ENCODE measurements at regions not wholly inside any gene's neighbourhood (a gene's known extent, or its start where the extent isn't known, plus 50 kb on each side); places are given as distances from the start of the nearest gene placed in this dataset.

- Histone ChIP-seq H3K27ac (ENCODE audit: low read depth, low read length) (no peak overlapping the region), H3K4me1 (ENCODE audit: control insufficient read depth, insufficient read depth, low read length) (no peaks in the 10 kb centered on the region; the same call in 1 of the 2 replicates), H3K9me3 (ENCODE audit: control insufficient read depth, insufficient read depth, low read length) (no peaks in the 10 kb centered on the region), H3K9ac (ENCODE audit: low read depth, low read length) (no peak overlapping the region), H3K27me3 (ENCODE audit: control insufficient read depth, insufficient read depth, low read length) (no peaks in the 10 kb centered on the region), H3K36me3 (ENCODE audit: control insufficient read depth, insufficient read depth, low read length) (no peaks in the 10 kb centered on the region), H3K4me3 (ENCODE audit: low read depth, low read length) (no peak overlapping the region)
Measured at GRCh38 chr1:87899017-87899416, 570.3 kb downstream of the LMO4 start.

GRCh38 chr1:87899746-87900145 is 571.1 kb downstream of the LMO4 start:
- Histone ChIP-seq H3K36me3 (ENCODE audit: control insufficient read depth, insufficient read depth, low read length) (no peaks in the 10 kb centered on the region), H3K9me3 (ENCODE audit: control insufficient read depth, insufficient read depth, low read length) (no peaks in the 10 kb centered on the region), H3K4me3 (ENCODE audit: low read depth, low read length) (no peak overlapping the region), H3K4me1 (ENCODE audit: control insufficient read depth, insufficient read depth, low read length) (no peaks in the 10 kb centered on the region; the same call in 1 of the 2 replicates), H3K27ac (ENCODE audit: low read depth, low read length) (no peak overlapping the region), H3K27me3 (ENCODE audit: control insufficient read depth, insufficient read depth, low read length) (no peaks in the 10 kb centered on the region), H3K9ac (ENCODE audit: low read depth, low read length) (no peak overlapping the region)

- H3K9me3 ChIP-seq (ENCODE audit: control insufficient read depth, insufficient read depth, low read length), result no peaks in the 10 kb centered on the region
- no peaks in the 10 kb centered on the region for H3K36me3 ChIP-seq (ENCODE audit: control insufficient read depth, insufficient read depth, low read length)
- H3K27me3 ChIP-seq (ENCODE audit: control insufficient read depth, insufficient read depth, low read length), result no peaks in the 10 kb centered on the region
- no peak overlapping the region for H3K4me3 ChIP-seq (ENCODE audit: low read depth, low read length)
- no peaks in the 10 kb centered on the region; the same call in 1 of the 2 replicates for H3K4me1 ChIP-seq (ENCODE audit: control insufficient read depth, insufficient read depth, low read length)
- no peak overlapping the region for H3K27ac ChIP-seq (ENCODE audit: low read depth, low read length)
- H3K9ac ChIP-seq (ENCODE audit: low read depth, low read length), result no peak overlapping the region
Measured at GRCh38 chr1:87902830-87903229, 574.1 kb downstream of the LMO4 start.

DNA sequence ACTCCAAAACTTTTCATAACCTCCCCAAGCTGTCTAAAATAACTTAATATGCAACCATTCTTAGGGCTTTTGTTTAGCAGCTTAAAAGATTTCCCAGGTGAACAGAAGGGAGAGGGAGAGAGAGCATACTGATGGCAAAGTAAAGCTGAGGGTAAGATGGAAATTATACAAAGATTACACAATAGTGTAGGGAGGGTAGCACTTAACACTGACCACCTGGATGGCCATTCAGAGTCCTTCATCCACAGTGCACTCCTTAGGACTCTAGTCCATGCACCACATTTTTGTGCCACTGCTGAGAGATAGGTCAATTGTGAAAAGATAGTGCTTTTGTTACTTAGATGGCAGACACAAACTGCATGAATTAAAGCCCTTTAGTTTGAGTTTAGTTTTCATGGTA is 574.6 kb downstream of the LMO4 start:
- Histone ChIP-seq H3K27ac (ENCODE audit: low read depth, low read length) (no peak overlapping the region), H3K27me3 (ENCODE audit: control insufficient read depth, insufficient read depth, low read length) (no peaks in the 10 kb centered on the region), H3K4me1 (ENCODE audit: control insufficient read depth, insufficient read depth, low read length) (no peaks in the 10 kb centered on the region; the same call in 1 of the 2 replicates), H3K9me3 (ENCODE audit: control insufficient read depth, insufficient read depth, low read length) (no peaks in the 10 kb centered on the region), H3K9ac (ENCODE audit: low read depth, low read length) (no peak overlapping the region), H3K36me3 (ENCODE audit: control insufficient read depth, insufficient read depth, low read length) (no peaks in the 10 kb centered on the region), H3K4me3 (ENCODE audit: low read depth, low read length) (no peak overlapping the region)

- Histone ChIP-seq H3K4me1 (ENCODE audit: control insufficient read depth, insufficient read depth, low read length) (no peaks in the 10 kb centered on the region; the same call in 1 of the 2 replicates), H3K9me3 (ENCODE audit: control insufficient read depth, insufficient read depth, low read length) (no peaks in the 10 kb centered on the region), H3K27ac (ENCODE audit: low read depth, low read length) (no peak overlapping the region), H3K4me3 (ENCODE audit: low read depth, low read length) (no peak overlapping the region), H3K9ac (ENCODE audit: low read depth, low read length) (no peak overlapping the region), H3K27me3 (ENCODE audit: control insufficient read depth, insufficient read depth, low read length) (no peaks in the 10 kb centered on the region), H3K36me3 (ENCODE audit: control insufficient read depth, insufficient read depth, low read length) (no peaks in the 10 kb centered on the region)
Measured at GRCh38 chr1:87904651-87905050, 576.0 kb downstream of the LMO4 start.

DNA sequence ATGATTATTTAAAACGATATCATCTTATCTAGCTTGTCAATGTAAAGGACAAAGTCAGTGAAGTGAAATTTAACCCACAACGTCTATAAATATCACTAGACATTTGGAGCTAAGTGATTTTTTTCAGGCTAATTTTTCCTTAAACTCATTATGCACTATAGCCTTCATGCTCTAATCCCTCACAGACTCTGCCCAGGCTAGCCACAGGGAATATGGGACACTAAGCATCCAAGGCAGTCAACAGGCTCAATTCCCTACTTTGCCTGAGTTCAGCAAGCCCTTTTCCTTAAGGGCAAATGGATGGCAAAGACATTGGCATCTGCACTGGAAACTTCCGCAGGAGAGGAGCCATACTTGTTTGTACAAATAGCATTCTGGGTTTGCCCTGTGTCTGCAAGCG is 577.0 kb downstream of the LMO4 start:
- no peak overlapping the region for H3K9ac ChIP-seq (ENCODE audit: low read depth, low read length)
- H3K9me3 ChIP-seq (ENCODE audit: control insufficient read depth, insufficient read depth, low read length), result no peaks in the 10 kb centered on the region
- no peaks in the 10 kb centered on the region for H3K27me3 ChIP-seq (ENCODE audit: control insufficient read depth, insufficient read depth, low read length)
- H3K36me3 ChIP-seq (ENCODE audit: control insufficient read depth, insufficient read depth, low read length), result no peaks in the 10 kb centered on the region
- no peak overlapping the region for H3K4me3 ChIP-seq (ENCODE audit: low read depth, low read length)
- H3K4me1 ChIP-seq (ENCODE audit: control insufficient read depth, insufficient read depth, low read length), result no peaks in the 10 kb centered on the region; the same call in 1 of the 2 replicates
- no peak overlapping the region for H3K27ac ChIP-seq (ENCODE audit: low read depth, low read length)

DNA sequence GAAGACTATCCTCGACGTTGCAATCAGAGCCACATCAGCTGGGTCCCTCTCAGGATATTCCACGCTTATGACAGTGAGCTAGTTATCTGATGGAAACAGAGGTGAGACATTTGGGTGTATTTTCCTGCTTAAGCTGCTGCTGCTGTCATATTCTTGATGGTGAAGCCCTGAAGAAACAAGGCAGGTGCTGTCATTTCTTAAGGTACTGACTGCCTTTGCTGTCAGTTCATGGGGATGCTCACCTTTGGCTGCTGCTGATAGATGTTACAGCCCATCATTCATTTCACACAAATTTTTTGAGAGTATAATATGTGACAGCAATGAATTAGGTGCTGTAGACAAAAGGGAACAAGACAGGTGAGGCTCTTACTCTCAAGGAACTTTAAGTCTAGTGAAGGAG is 577.4 kb downstream of the LMO4 start:
- no peak overlapping the region for H3K4me3 ChIP-seq (ENCODE audit: low read depth, low read length)
- no peaks in the 10 kb centered on the region for H3K27me3 ChIP-seq (ENCODE audit: control insufficient read depth, insufficient read depth, low read length)
- H3K27ac ChIP-seq (ENCODE audit: low read depth, low read length), result no peak overlapping the region
- no peaks in the 10 kb centered on the region for H3K36me3 ChIP-seq (ENCODE audit: control insufficient read depth, insufficient read depth, low read length)
- H3K9me3 ChIP-seq (ENCODE audit: control insufficient read depth, insufficient read depth, low read length), result no peaks in the 10 kb centered on the region
- no peaks in the 10 kb centered on the region; the same call in 1 of the 2 replicates for H3K4me1 ChIP-seq (ENCODE audit: control insufficient read depth, insufficient read depth, low read length)
- H3K9ac ChIP-seq (ENCODE audit: low read depth, low read length), result no peak overlapping the region

GRCh38 chr1:87913361-87913760 is 584.7 kb downstream of the LMO4 start:
- no peak overlapping the region for H3K27ac ChIP-seq (ENCODE audit: low read depth, low read length)
- H3K9me3 ChIP-seq (ENCODE audit: control insufficient read depth, insufficient read depth, low read length), result no peaks in the 10 kb centered on the region
- no peaks in the 10 kb centered on the region for H3K27me3 ChIP-seq (ENCODE audit: control insufficient read depth, insufficient read depth, low read length)
- H3K4me3 ChIP-seq (ENCODE audit: low read depth, low read length), result no peak overlapping the region
- H3K4me1 ChIP-seq (ENCODE audit: control insufficient read depth, insufficient read depth, low read length), result no peaks in the 10 kb centered on the region
- no peak overlapping the region for H3K9ac ChIP-seq (ENCODE audit: low read depth, low read length)
- H3K36me3 ChIP-seq (ENCODE audit: control insufficient read depth, insufficient read depth, low read length), result no peaks in the 10 kb centered on the region

DNA sequence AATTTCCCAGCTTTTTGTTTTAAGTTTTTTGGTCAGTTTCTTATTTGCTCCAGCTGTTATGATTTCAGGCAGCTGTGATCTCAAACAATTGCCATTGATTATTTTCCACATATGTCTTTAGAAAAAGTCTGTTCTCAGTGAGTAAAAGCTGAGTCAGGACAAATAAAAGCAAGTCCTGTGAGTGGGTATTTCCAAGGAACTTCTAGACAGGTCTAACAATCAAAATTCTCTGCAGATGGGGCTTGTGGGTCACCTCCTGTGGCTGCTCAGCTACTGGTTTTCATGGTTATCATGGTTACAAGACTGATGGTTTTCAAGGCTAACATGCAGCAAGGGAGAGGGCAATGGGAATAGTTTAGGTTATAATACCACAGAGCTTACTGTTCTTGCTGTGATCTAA is 585.7 kb downstream of the LMO4 start:
- Histone ChIP-seq H3K4me1 (ENCODE audit: control insufficient read depth, insufficient read depth, low read length) (no peaks in the 10 kb centered on the region), H3K9ac (ENCODE audit: low read depth, low read length) (no peak overlapping the region), H3K9me3 (ENCODE audit: control insufficient read depth, insufficient read depth, low read length) (no peaks in the 10 kb centered on the region), H3K27me3 (ENCODE audit: control insufficient read depth, insufficient read depth, low read length) (no peaks in the 10 kb centered on the region), H3K27ac (ENCODE audit: low read depth, low read length) (no peak overlapping the region), H3K4me3 (ENCODE audit: low read depth, low read length) (no peak overlapping the region), H3K36me3 (ENCODE audit: control insufficient read depth, insufficient read depth, low read length) (no peaks in the 10 kb centered on the region)

DNA sequence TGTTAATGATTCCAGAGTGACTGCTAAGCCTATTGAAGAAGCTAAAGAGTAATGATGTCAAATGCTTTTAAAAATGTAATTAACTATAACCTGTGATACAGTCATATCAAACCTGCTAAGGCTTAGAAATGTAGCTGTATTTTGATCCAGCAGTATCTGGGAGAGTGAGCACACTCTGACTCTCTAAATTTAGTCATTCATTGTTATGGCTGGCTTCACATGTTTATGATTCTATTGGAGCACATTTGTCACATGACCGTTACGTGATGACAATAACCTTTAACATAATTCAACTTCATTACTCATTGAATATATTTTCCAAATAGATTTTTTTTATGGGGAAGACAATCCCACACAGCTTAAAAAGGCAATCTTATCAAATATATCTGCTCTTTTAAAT is 587.1 kb downstream of the LMO4 start:
- H3K36me3 ChIP-seq (ENCODE audit: control insufficient read depth, insufficient read depth, low read length), result no peaks in the 10 kb centered on the region
- H3K9me3 ChIP-seq (ENCODE audit: control insufficient read depth, insufficient read depth, low read length), result no peaks in the 10 kb centered on the region
- H3K27me3 ChIP-seq (ENCODE audit: control insufficient read depth, insufficient read depth, low read length), result no peaks in the 10 kb centered on the region
- H3K4me3 ChIP-seq (ENCODE audit: low read depth, low read length), result no peak overlapping the region
- no peak overlapping the region for H3K27ac ChIP-seq (ENCODE audit: low read depth, low read length)
- no peaks in the 10 kb centered on the region for H3K4me1 ChIP-seq (ENCODE audit: control insufficient read depth, insufficient read depth, low read length)
- H3K9ac ChIP-seq (ENCODE audit: low read depth, low read length), result no peak overlapping the region

DNA sequence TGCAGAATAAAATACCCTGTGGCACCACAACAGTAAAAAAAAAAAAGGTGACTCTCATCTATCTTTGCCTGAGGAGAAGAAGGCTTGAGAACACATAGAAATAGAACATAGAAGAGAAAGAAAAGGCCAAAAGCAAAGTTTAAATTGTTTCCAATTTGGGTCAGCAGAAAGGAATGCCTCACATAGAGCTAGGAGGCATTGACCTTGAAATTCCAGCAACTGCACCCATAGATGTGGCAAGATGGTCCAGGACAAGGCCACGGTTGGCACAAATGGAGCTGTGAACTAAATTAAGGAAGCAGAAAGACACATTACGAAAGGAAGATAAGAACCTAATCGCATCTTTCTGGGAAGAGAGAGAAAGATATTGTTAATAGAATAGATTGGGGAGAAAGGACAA is 588.3 kb downstream of the LMO4 start:
- H3K4me1 ChIP-seq (ENCODE audit: control insufficient read depth, insufficient read depth, low read length), result no peaks in the 10 kb centered on the region
- no peak overlapping the region for H3K9ac ChIP-seq (ENCODE audit: low read depth, low read length)
- no peaks in the 10 kb centered on the region for H3K9me3 ChIP-seq (ENCODE audit: control insufficient read depth, insufficient read depth, low read length)
- no peaks in the 10 kb centered on the region for H3K27me3 ChIP-seq (ENCODE audit: control insufficient read depth, insufficient read depth, low read length)
- H3K27ac ChIP-seq (ENCODE audit: low read depth, low read length), result no peak overlapping the region
- H3K36me3 ChIP-seq (ENCODE audit: control insufficient read depth, insufficient read depth, low read length), result no peaks in the 10 kb centered on the region
- H3K4me3 ChIP-seq (ENCODE audit: low read depth, low read length), result no peak overlapping the region

GRCh38 chr1:87918398-87918797 is 589.7 kb downstream of the LMO4 start:
- Histone ChIP-seq H3K9me3 (ENCODE audit: control insufficient read depth, insufficient read depth, low read length) (no peaks in the 10 kb centered on the region), H3K27me3 (ENCODE audit: control insufficient read depth, insufficient read depth, low read length) (no peaks in the 10 kb centered on the region), H3K27ac (ENCODE audit: low read depth, low read length) (no peak overlapping the region), H3K4me3 (ENCODE audit: low read depth, low read length) (no peak overlapping the region), H3K9ac (ENCODE audit: low read depth, low read length) (no peak overlapping the region), H3K36me3 (ENCODE audit: control insufficient read depth, insufficient read depth, low read length) (no peaks in the 10 kb centered on the region), H3K4me1 (ENCODE audit: control insufficient read depth, insufficient read depth, low read length) (no peaks in the 10 kb centered on the region)

Measured in HUES48 (cell line).